HT-29 (cell line): ENCODE measurements at regions not wholly inside any gene's neighbourhood (a gene's known extent, or its start where the extent isn't known, plus 50 kb on each side); places are given as distances from the start of the nearest gene placed in this dataset.
A peak's percentile ranks its signal among the peaks of the same experiment; 100 is the strongest.
"Not testable (repeated sequence)": the region's sequence is repeated elsewhere in the genome, so short reads cannot be mapped to it uniquely, and the experiment has no call there.

Experiments
- DNase-seq: peaks from one replicate; pipeline ENCODE4 v3.0.0-alpha.2; 2015; ENCODE audit warnings: low spot score

DNA sequence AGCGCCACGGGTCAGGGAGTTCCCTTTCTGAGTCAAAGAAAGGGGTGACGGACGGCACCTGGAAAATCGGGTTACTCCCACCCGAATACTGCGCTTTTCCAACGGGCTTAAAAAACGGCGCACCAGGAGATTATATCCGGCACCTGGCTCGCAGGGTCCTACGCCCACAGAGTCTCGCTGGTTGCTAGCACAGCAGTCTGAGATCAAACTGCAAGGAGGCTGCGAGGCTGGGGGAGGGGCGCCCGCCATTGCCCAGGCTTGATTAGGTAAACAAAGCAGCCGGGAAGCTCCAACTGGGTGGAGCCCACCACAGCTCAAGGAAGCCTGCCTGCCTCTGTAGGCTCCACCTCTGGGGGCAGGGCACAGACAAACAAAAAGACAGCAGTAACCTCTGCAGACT, 1352.0 kb upstream of the CDH8 start:
- not testable (repeated sequence) for DNase-seq

DNA sequence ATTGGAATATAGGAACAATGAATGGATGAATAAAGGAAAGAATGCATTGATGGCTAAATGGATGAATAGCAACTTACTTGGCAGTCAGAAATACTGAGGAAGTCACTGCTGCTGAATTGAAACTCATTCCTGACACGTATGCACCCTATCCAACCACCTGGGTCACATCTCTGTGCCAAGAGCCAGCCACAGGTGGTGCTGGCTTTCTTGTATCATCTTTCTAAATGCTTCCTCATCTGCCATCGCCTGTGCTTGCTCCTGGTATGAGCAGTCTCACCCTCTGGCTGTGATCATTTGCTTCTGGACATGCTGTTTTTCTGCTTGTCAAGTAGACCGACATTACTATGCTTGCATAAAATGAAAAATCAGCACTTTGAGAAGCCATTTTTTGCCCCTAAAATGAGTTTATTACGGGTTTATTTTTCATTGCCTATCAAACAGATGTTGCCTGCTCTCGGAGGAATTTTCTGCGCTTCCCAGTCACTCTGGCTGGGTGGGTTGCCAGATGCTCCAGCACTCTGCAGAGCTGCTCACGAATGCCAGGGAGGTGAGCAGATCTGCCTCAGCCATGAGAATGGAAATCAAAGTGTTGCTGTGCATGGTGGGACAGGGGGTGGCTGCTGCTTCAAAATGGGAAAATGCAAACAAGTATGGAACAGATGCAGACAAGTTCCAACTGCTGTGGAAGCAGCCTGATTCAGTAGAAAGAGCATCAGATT, 1349.6 kb upstream of the CDH8 start:
- no peak for DNase-seq

DNA sequence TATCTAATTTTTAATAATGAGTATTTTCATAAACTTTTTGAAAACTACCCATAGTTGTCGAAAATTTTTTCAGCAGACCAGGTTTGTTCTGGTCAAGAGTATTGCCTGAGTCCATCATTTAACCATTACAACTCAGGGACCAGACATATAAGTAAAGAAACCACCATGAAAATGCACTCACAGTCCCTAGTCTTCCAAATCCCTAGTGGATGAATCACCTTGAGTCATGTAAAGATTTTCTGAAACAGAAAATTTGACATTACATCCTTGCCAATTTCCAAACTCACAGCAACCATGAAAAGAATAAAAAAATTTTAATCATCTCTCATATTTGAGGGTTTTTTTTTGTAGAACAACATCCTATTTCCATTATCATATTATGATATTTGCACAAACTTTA, 1337.5 kb upstream of the CDH8 start:
- no peak for DNase-seq

- DNase-seq, result no peak
Observed at GRCh38 chr16:63372815-63373214, 1336.6 kb upstream of the CDH8 start.

- DNase-seq, result no peak
Observed at GRCh38 chr16:63372283-63372682, 1336.0 kb upstream of the CDH8 start.

DNA sequence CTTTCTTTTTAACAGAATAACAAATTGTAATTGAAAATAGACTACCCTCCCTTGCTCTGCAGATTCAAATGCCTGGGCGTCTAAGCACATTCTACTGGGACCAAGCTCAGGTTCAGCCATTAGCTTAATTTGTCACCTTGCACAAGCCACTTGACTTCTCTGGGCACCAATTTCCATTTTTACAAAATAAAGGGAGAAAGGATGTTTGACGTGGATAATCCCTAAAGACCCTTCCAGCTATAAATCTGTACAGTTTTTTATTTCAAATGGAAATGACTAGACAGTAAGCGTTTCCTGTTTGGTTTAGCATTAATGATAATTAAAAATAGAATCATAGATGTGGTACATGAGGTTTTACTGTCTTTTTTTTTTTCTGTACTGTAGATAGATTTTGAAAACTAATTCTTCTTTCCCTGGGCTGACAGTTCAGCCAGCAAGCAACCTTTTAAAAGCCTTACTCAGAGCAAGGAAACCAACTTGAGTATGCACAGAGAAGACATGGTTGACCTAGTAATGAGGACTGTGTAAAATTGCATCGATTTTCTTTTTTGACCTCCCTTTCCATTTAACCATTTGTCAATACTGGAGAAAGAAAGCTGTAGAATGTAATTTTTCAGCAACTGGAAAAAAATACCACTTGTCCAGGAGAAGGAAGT, 1329.5 kb upstream of the CDH8 start:
- DNase-seq, result no peak

- DNase-seq, result no peak
Observed at GRCh38 chr16:63363738-63364137, 1327.5 kb upstream of the CDH8 start.

GRCh38 chr16:63361032-63361624, 1324.9 kb upstream of the CDH8 start:
- DNase-seq, result peak; percentile 62

DNA sequence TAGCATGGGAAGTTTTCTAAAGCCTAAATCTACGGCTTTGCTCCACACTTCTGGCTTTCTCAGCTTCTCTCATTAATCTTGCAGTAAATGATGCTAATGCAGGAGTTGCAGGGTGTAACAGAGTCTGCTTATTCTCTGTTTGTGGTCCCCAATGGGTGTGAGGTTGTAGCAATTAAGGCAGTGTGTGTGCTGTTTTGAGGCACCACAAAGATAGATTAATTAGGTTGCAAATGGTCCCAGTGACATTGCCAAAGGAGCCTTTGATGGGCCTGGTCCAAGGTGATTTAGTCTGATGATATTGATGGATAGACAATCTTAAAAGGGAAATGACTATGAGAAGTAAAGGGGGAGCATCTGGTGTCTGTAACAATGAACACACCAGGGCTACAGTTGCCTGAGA, 1313.7 kb upstream of the CDH8 start:
- DNase-seq, result no peak

GRCh38 chr16:63346000-63346399, 1309.8 kb upstream of the CDH8 start:
- no peak for DNase-seq

DNA sequence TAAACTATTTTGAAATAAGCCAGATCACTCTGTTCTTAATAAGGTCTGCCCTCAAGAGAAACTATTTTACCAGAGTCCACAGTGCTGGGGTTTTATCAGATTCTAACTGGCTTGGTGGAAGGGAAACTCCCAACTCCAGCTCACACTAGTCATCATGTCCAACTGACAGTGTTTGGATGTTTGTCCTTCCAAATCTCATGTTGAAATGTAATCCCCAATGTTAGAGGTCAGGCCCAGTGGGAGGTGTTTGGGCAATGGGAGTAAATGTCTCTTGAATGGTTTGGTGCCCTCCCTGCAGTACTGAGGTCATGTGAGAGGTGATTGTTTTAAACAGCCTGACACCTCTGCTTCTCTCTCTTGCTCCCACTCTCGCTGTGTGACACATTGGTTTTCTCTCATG, 1301.0 kb upstream of the CDH8 start:
- DNase-seq, result no peak

DNA sequence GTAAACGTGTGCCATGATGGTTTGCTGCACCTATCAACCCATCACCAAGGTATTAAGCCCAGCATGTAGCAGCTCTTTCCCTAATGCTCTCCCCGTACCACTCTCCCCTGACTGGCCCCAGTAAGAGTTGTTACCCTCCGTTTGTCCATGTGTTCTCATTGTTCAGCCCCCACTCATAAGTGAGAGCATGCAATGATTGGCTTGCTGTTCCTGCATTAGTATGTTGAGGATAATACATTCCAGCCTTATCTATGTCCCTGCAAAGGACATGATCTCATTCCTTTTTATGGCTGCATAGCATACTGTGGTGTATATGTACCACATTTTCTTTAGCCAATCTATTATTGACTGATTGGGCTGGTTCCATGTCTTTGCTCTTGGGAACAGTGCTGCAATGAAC, 1294.9 kb upstream of the CDH8 start:
- DNase-seq, result no peak

GRCh38 chr16:63326736-63327339, 1290.6 kb upstream of the CDH8 start:
- DNase-seq, result no peak

GRCh38 chr16:63323722-63324705, 1287.8 kb upstream of the CDH8 start:
- DNase-seq, result no peak

- DNase-seq, result no peak
Observed at GRCh38 chr16:63323055-63323454, 1286.8 kb upstream of the CDH8 start.

- DNase-seq, result peak; percentile 3
Observed at GRCh38 chr16:63315229-63315628, 1279.0 kb upstream of the CDH8 start.

GRCh38 chr16:63312346-63312745, 1276.1 kb upstream of the CDH8 start:
- DNase-seq, result no peak

DNA sequence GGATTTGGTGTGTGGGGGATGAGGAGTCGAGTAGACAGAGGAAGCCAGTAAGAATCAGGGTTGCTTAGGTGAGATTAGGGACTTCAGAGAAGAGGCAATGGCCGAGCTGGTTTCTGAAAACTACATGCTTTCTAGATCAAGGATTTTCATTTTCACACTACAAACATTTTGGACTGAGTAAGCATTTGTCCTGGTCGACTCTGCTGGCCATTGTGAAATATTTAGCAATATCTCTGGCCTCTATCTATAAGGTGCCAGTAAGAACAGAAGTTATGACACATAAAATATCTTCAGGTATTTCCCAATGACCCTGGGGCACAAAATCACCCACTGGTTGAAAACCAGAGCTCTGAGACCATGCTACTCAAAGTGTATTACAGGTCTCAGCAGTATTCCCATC, 1275.1 kb upstream of the CDH8 start:
- DNase-seq, result no peak

DNA sequence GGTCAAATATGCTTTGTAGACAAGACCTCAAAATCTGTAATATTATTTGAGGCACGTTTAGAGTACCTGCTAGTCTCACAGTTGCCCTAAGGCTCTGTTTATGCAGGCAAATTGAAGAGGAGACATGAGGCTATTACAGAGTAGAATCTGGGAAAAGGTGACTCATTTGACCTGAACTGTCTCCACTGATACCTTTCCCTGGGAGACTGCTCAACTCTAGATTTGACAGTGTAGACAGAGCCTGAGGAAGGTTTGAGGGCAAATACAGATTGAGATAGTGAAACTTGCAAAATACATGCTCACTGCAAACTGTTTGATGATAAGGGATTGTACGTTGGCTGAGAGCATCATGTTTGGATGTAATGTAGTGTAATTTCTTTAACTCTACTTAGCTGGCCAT, 1266.6 kb upstream of the CDH8 start:
- no peak for DNase-seq

DNA sequence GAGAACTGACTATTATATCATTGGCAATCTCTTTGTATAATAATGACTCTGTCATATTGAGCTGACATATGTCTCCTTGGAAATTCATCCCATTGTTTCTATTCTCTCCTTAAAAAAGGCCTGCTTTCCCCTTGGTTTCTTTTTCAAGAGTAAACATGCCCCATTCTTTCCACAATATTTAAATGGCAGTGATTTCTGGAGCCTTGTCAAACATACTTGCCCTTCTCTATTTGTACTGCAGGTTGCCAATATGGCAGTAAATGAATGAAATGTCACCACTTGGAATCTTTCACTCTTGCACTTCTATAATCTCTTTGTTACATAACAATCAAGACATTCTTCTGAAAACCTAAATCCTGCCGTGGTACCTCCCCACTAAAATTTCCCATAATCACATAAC, 1265.1 kb upstream of the CDH8 start:
- no peak for DNase-seq

DNA sequence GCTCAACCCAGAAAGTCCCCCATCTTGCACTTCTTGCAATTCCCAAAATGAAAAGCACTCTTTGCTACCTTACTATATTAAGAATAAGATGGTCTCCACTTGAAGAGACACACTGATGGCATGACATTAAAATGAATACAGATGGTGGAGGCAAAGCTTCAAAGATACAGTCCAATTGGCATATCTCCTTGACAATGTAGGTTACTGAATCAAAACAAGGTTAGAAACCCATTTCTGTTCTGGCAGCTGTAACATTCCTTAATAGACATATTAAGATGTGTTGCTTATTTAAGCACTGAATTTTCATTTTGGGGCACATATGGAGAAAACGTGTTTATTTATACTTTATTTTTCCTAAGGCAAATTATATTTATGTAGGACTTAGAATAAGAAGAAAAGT, 1262.8 kb upstream of the CDH8 start:
- DNase-seq, result no peak

DNA sequence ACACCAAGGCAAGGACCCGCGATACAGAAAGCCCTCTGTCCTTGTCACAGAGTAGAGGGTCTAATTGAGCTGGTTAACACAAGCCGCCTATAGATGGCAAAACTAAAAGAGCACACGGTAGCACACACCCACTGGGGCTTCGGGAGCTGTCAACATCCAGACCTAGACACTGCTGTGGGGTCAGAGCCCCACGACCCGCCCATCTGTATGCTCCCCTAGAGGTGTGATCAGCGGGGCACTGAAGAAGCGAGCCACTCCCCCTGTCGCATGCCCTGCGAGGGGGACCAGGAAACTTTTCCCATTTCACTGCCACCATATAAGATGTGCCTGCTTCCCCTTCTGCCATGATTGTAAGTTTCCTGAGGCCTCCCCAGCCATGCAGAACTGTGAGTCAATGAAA, 1255.8 kb upstream of the CDH8 start:
- no peak for DNase-seq
